HG03103 (cell line): ENCODE measurements at regions not wholly inside any gene's neighbourhood (a gene's known extent, or its start where the extent isn't known, plus 50 kb on each side); places are given as distances from the start of the nearest gene placed in this dataset.

Experiments
- ATAC-seq: cut with Tn5 transposase; IDR thresholded peaks from one replicate; pipeline ENCODE4 v1.9.1; 2021; ENCODE audit warnings: low read depth; ENCODE audit not compliant: unreplicated experiment

GRCh38 chr4:22997358-22998224, 304.9 kb downstream of the GBA3 start:
- no peak for ATAC-seq

GRCh38 chr4:22991576-22991975, 298.8 kb downstream of the GBA3 start:
- no peak for ATAC-seq

GRCh38 chr4:22988526-22988925, 295.8 kb downstream of the GBA3 start:
- no peak for ATAC-seq

GRCh38 chr4:22987870-22988269, 295.1 kb downstream of the GBA3 start:
- ATAC-seq = no peak

GRCh38 chr4:22986881-22987280, 294.1 kb downstream of the GBA3 start:
- no peak for ATAC-seq

GRCh38 chr4:22986262-22986661, 293.5 kb downstream of the GBA3 start:
- no peak for ATAC-seq

GRCh38 chr4:22984390-22984789, 291.7 kb downstream of the GBA3 start:
- ATAC-seq = no peak

GRCh38 chr4:22978656-22979055, 285.9 kb downstream of the GBA3 start:
- no peak for ATAC-seq

GRCh38 chr4:22970665-22971064, 277.9 kb downstream of the GBA3 start:
- no peak for ATAC-seq

- no peak for ATAC-seq
These were observed 276.7 kb downstream of the GBA3 start for GRCh38 chr4:22969287-22969896.

- no peak for ATAC-seq
These were observed 269.6 kb downstream of the GBA3 start for GRCh38 chr4:22962295-22962694.

- ATAC-seq = no peak
These were observed 266.7 kb downstream of the GBA3 start for GRCh38 chr4:22959483-22959882.

GRCh38 chr4:22957774-22958309, 265.1 kb downstream of the GBA3 start:
- no peak for ATAC-seq

- ATAC-seq = no peak
These were observed 256.6 kb downstream of the GBA3 start for GRCh38 chr4:22949161-22949855.

- ATAC-seq = no peak
These were observed 255.1 kb downstream of the GBA3 start for GRCh38 chr4:22947851-22948250.

- no peak for ATAC-seq
These were observed 250.3 kb downstream of the GBA3 start for GRCh38 chr4:22942920-22943559.

GRCh38 chr4:22941688-22942375, 249.1 kb downstream of the GBA3 start:
- no peak for ATAC-seq

GRCh38 chr4:22932326-22932725, 239.6 kb downstream of the GBA3 start:
- no peak for ATAC-seq

GRCh38 chr4:22922426-22922825, 229.7 kb downstream of the GBA3 start:
- ATAC-seq = no peak

GRCh38 chr4:22921936-22922335, 229.2 kb downstream of the GBA3 start:
- no peak for ATAC-seq
